ENCODE measurements at regions not wholly inside any gene's neighbourhood (a gene's known extent, or its start where the extent isn't known, plus 50 kb on each side); places are given as distances from the start of the nearest gene placed in this dataset.
"Not testable (repeated sequence)": the region's sequence is repeated elsewhere in the genome, so short reads cannot be mapped to it uniquely, and the experiment has no call there.

GRCh38 chr1:218008296-218008695 lies 276.8 kb upstream of the RRP15 start:
- ATAC-seq; DNase-seq (ENCODE audit: missing footprints); intact Hi-C loops (cut with DNase I): not testable (repeated sequence)

- DNase-seq (ENCODE audit: missing footprints); intact Hi-C loops (cut with DNase I); ATAC-seq: not testable (repeated sequence)
Observed at GRCh38 chr1:218015106-218015505, 270.0 kb upstream of the RRP15 start.

- DNase-seq (ENCODE audit: missing footprints) (no peak), ATAC-seq (no peak)
- intact Hi-C loops (cut with DNase I), result no loop called here
Observed at GRCh38 chr1:218024211-218024720, 260.8 kb upstream of the RRP15 start.

- intact Hi-C loops (cut with DNase I), result no loop called here
- DNase-seq (ENCODE audit: missing footprints), result no peak
- no peak for ATAC-seq
Observed at GRCh38 chr1:218025454-218025853, 259.6 kb upstream of the RRP15 start.

GRCh38 chr1:218027152-218027551 lies 257.9 kb upstream of the RRP15 start:
- intact Hi-C loops (cut with DNase I), result no loop called here
- DNase-seq (ENCODE audit: missing footprints) (no peak), ATAC-seq (no peak)

GRCh38 chr1:218030846-218031245 lies 254.2 kb upstream of the RRP15 start:
- intact Hi-C loops (cut with DNase I), result no loop called here
- ATAC-seq (no peak), DNase-seq (ENCODE audit: missing footprints) (no peak)

GRCh38 chr1:218031901-218032300 lies 253.2 kb upstream of the RRP15 start:
- DNase-seq (ENCODE audit: missing footprints), result no peak
- no peak for ATAC-seq
- intact Hi-C loops (cut with DNase I), result no loop called here

- no peak for ATAC-seq
- intact Hi-C loops (cut with DNase I), result no loop called here
- no peak for DNase-seq (ENCODE audit: missing footprints)
Observed at GRCh38 chr1:218034468-218034867, 250.6 kb upstream of the RRP15 start.

GRCh38 chr1:218048828-218049420 lies 236.2 kb upstream of the RRP15 start:
- intact Hi-C loops (cut with DNase I), result no loop called here
- DNase-seq (ENCODE audit: missing footprints) (no peak), ATAC-seq (no peak)

- DNase-seq (ENCODE audit: missing footprints) (no peak), ATAC-seq (no peak)
- intact Hi-C loops (cut with DNase I), result no loop called here
Observed at GRCh38 chr1:218049641-218050040, 235.5 kb upstream of the RRP15 start.

GRCh38 chr1:218058730-218059129 lies 226.4 kb upstream of the RRP15 start:
- intact Hi-C loops (cut with DNase I), result no loop called here
- DNase-seq (ENCODE audit: missing footprints), result no peak
- no peak for ATAC-seq

- no peak for ATAC-seq
- intact Hi-C loops (cut with DNase I), result no loop called here
- no peak for DNase-seq (ENCODE audit: missing footprints)
Observed at GRCh38 chr1:218064426-218064825, 220.7 kb upstream of the RRP15 start.

- intact Hi-C loops (cut with DNase I), result no loop called here
- DNase-seq (ENCODE audit: missing footprints) (no peak), ATAC-seq (no peak)
Observed at GRCh38 chr1:218066332-218066731, 218.8 kb upstream of the RRP15 start.

- intact Hi-C loops (cut with DNase I), result no loop called here
- ATAC-seq, result no peak
- no peak for DNase-seq (ENCODE audit: missing footprints)
Observed at GRCh38 chr1:218068241-218068640, 216.9 kb upstream of the RRP15 start.

- DNase-seq (ENCODE audit: missing footprints) (no peak), ATAC-seq (no peak)
- intact Hi-C loops (cut with DNase I), result no loop called here
Observed at GRCh38 chr1:218069180-218069579, 215.9 kb upstream of the RRP15 start.

GRCh38 chr1:218073062-218073461 lies 212.0 kb upstream of the RRP15 start:
- intact Hi-C loops (cut with DNase I), result no loop called here
- DNase-seq (ENCODE audit: missing footprints), result no peak
- no peak for ATAC-seq

- DNase-seq (ENCODE audit: missing footprints) (no peak), ATAC-seq (no peak)
- intact Hi-C loops (cut with DNase I), result no loop called here
Observed at GRCh38 chr1:218078916-218079315, 206.2 kb upstream of the RRP15 start.

GRCh38 chr1:218079347-218079746 lies 205.7 kb upstream of the RRP15 start:
- DNase-seq (ENCODE audit: missing footprints) (no peak), ATAC-seq (no peak)
- intact Hi-C loops (cut with DNase I), result no loop called here

- intact Hi-C loops (cut with DNase I), result no loop called here
- ATAC-seq, result no peak
- no peak for DNase-seq (ENCODE audit: missing footprints)
Observed at GRCh38 chr1:218079820-218080219, 205.3 kb upstream of the RRP15 start.

GRCh38 chr1:218080863-218081262 lies 204.2 kb upstream of the RRP15 start:
- DNase-seq (ENCODE audit: missing footprints) (no peak), ATAC-seq (no peak)
- intact Hi-C loops (cut with DNase I), result no loop called here

- intact Hi-C loops (cut with DNase I), result no loop called here
- no peak for DNase-seq (ENCODE audit: missing footprints)
- ATAC-seq, result no peak
Observed at GRCh38 chr1:218081358-218081757, 203.7 kb upstream of the RRP15 start.

All from Right ventricle myocardium inferior (tissue), 1 donor.